ENCODE measurements at regions not wholly inside any gene's neighbourhood (a gene's known extent, or its start where the extent isn't known, plus 50 kb on each side); places are given as distances from the start of the nearest gene placed in this dataset.

- H3K9me3 Mint-ChIP-seq = no peaks in the 10 kb centered on the region
- peaks cover 14% of the 10 kb centered on the region for H3K4me1 Mint-ChIP-seq
- no peaks in the 10 kb centered on the region for H3K36me3 Mint-ChIP-seq (ENCODE audit: low read depth)
- no peak for TF ChIP-seq CTCF (conservative IDR thresholded peaks at IDR 0.05)
- H3K27me3 Mint-ChIP-seq (ENCODE audit: low read depth) = no peaks in the 10 kb centered on the region
- H3K4me3 Mint-ChIP-seq = no peak overlapping the region
- no peak for DNase-seq (ENCODE audit: low read depth, low spot score)
- H3K27ac Mint-ChIP-seq (ENCODE audit: unreplicated experiment) = no peak overlapping the region
Measured at GRCh38 chr2:16394986-16395550, 270.6 kb downstream of the CYRIA start.

GRCh38 chr2:16394072-16394985 is 271.3 kb downstream of the CYRIA start:
- no peak for TF ChIP-seq CTCF (conservative IDR thresholded peaks at IDR 0.05)
- Mint-ChIP-seq H3K4me3 (no peak overlapping the region), H3K4me1 (peaks cover 12% of the 10 kb centered on the region), H3K36me3 (ENCODE audit: low read depth) (no peaks in the 10 kb centered on the region), H3K9me3 (no peaks in the 10 kb centered on the region), H3K27ac (ENCODE audit: unreplicated experiment) (peak overlapping the region; percentile 36), H3K27me3 (ENCODE audit: low read depth) (no peaks in the 10 kb centered on the region)
- peak; percentile 22 for DNase-seq (ENCODE audit: low read depth, low spot score)

- no peak for TF ChIP-seq CTCF (conservative IDR thresholded peaks at IDR 0.05)
- DNase-seq (ENCODE audit: low read depth, low spot score) = no peak
- Mint-ChIP-seq H3K4me1 (peaks cover 9% of the 10 kb centered on the region), H3K36me3 (ENCODE audit: low read depth) (no peaks in the 10 kb centered on the region), H3K27ac (ENCODE audit: unreplicated experiment) (peak overlapping the region; percentile 36), H3K4me3 (no peak overlapping the region), H3K9me3 (no peaks in the 10 kb centered on the region), H3K27me3 (ENCODE audit: low read depth) (no peaks in the 10 kb centered on the region)
Measured at GRCh38 chr2:16393500-16394071, 272.0 kb downstream of the CYRIA start.

- H3K27me3 Mint-ChIP-seq (ENCODE audit: low read depth) = no peaks in the 10 kb centered on the region
- H3K9me3 Mint-ChIP-seq = no peaks in the 10 kb centered on the region
- no peak for TF ChIP-seq CTCF (conservative IDR thresholded peaks at IDR 0.05)
- H3K4me1 Mint-ChIP-seq = peaks cover 7% of the 10 kb centered on the region
- H3K27ac Mint-ChIP-seq (ENCODE audit: unreplicated experiment) = no peak overlapping the region
- no peak for DNase-seq (ENCODE audit: low read depth, low spot score)
- H3K4me3 Mint-ChIP-seq = no peak overlapping the region
- no peaks in the 10 kb centered on the region for H3K36me3 Mint-ChIP-seq (ENCODE audit: low read depth)
Measured at GRCh38 chr2:16392647-16393499, 272.8 kb downstream of the CYRIA start.

- no peaks in the 10 kb centered on the region for H3K27me3 Mint-ChIP-seq (ENCODE audit: low read depth)
- no peaks in the 10 kb centered on the region for H3K36me3 Mint-ChIP-seq (ENCODE audit: low read depth)
- H3K4me1 Mint-ChIP-seq = peaks cover 7% of the 10 kb centered on the region
- TF ChIP-seq CTCF (conservative IDR thresholded peaks at IDR 0.05) = no peak
- H3K27ac Mint-ChIP-seq (ENCODE audit: unreplicated experiment) = peak overlapping the region; percentile 59
- no peak for DNase-seq (ENCODE audit: low read depth, low spot score)
- H3K4me3 Mint-ChIP-seq = no peak overlapping the region
- no peaks in the 10 kb centered on the region for H3K9me3 Mint-ChIP-seq
Measured at GRCh38 chr2:16391986-16392385, 273.6 kb downstream of the CYRIA start.

All from neural crest cell (in vitro differentiated cells).